CD4-positive, CD25-positive, alpha-beta regulatory T cell (primary cell): ENCODE measurements at regions not wholly inside any gene's neighbourhood (a gene's known extent, or its start where the extent isn't known, plus 50 kb on each side); places are given as distances from the start of the nearest gene placed in this dataset.

Experiments used
- ATAC-seq, 2 donors: fragments of 150-1000 bp; cut with Tn5 transposase; one replicate each; pipeline ENCODE4 v1.10.0; 2021; ENCODE audit warnings: low read depth in 2 of 2, moderate number of reproducible peaks in 2 of 2, moderate library complexity in 1 of 2
- DNase-seq, 3 donors: peaks; one replicate each; pipeline versions ENCODE4 v3.0.0 to v3.0.0-alpha.2; 2012 to 2022; ENCODE audit warnings: mixed read lengths in 1 of 3
- H3K27ac ChIP-seq: one replicate; pipeline ENCODE4 v1.7.0; 2013; ENCODE audit warnings: mild to moderate bottlenecking, low read length; ENCODE audit not compliant: insufficient read depth, poor library complexity, severe bottlenecking
- H3K27me3 ChIP-seq: one replicate; pipeline ENCODE4 v1.7.0; 2013; ENCODE audit warnings: low read length; ENCODE audit not compliant: control insufficient read depth, insufficient read depth
- H3K36me3 ChIP-seq: one replicate; pipeline ENCODE4 v1.7.0; 2013; ENCODE audit warnings: mild to moderate bottlenecking, low read length, moderate library complexity; ENCODE audit not compliant: control insufficient read depth, insufficient read depth
- H3K4me1 ChIP-seq: 2 replicates; pipeline ENCODE4 v1.7.0; 2013; ENCODE audit warnings: mild to moderate bottlenecking, low read length; ENCODE audit not compliant: insufficient read depth, control insufficient read depth, poor library complexity, severe bottlenecking
- H3K4me3 ChIP-seq: one replicate; pipeline ENCODE4 v1.7.0; 2013; ENCODE audit warnings: low read depth, mild to moderate bottlenecking, low read length, moderate library complexity
- H3K9me3 ChIP-seq, 2 experiments: 1 replicate in 1 of 2; 2 replicates in 1 of 2; pipeline ENCODE4 v1.7.0; 2013; ENCODE audit warnings: low read length in 2 of 2, mild to moderate bottlenecking in 1 of 2, moderate library complexity in 1 of 2; ENCODE audit not compliant: control insufficient read depth in 2 of 2
- H3K27ac Mint-ChIP-seq, 3 donors: one replicate each; pipeline ENCODE4 v1.8.0; 2020 to 2022; ENCODE audit warnings: mild to moderate bottlenecking in 3 of 3, mixed read lengths in 3 of 3, moderate library complexity in 2 of 3
- H3K27me3 Mint-ChIP-seq: one replicate; pipeline ENCODE4 v1.8.0; 2022; ENCODE audit warnings: mild to moderate bottlenecking, mixed read lengths
- H3K36me3 Mint-ChIP-seq: one replicate; pipeline ENCODE4 v1.8.0; 2020; ENCODE audit warnings: mixed read lengths
- H3K4me1 Mint-ChIP-seq, 4 donors: one replicate each; pipeline ENCODE4 v1.8.0; 2020 to 2022; ENCODE audit warnings: mixed read lengths in 4 of 4, mild to moderate bottlenecking in 1 of 4
- H3K4me3 Mint-ChIP-seq, 4 donors: one replicate each; pipeline ENCODE4 v1.8.0; 2020 to 2022; ENCODE audit warnings: mild to moderate bottlenecking in 4 of 4, mixed read lengths in 4 of 4, moderate library complexity in 3 of 4
- H3K9me3 Mint-ChIP-seq, 7 donors: one replicate each; pipeline ENCODE4 v1.8.0; 2020 to 2022; ENCODE audit warnings: mixed read lengths in 7 of 7, mild to moderate bottlenecking in 3 of 7, moderate library complexity in 2 of 7

- H3K4me3 Mint-ChIP-seq: no peak overlapping the region
- H3K27me3 ChIP-seq: no peaks in the 10 kb centered on the region
- DNase-seq: no peak
- H3K36me3 ChIP-seq: no peaks in the 10 kb centered on the region
- no peaks in the 10 kb centered on the region for H3K4me1 ChIP-seq
- no peak overlapping the region for H3K27ac ChIP-seq
- H3K27me3 Mint-ChIP-seq: peaks cover 7% of the 10 kb centered on the region
- no peaks in the 10 kb centered on the region for H3K4me1 Mint-ChIP-seq
- no peak overlapping the region for H3K4me3 ChIP-seq
- no peaks in the 10 kb centered on the region for H3K9me3 ChIP-seq
- H3K27ac Mint-ChIP-seq: no peak overlapping the region
- no peaks in the 10 kb centered on the region for H3K36me3 Mint-ChIP-seq
- ATAC-seq: no peak
- H3K9me3 Mint-ChIP-seq: no peaks in the 10 kb centered on the region
Measured at GRCh38 chr5:61806491-61807020, 474.5 kb downstream of the ZSWIM6 start.

GRCh38 chr5:61808091-61808490 lies 476.0 kb downstream of the ZSWIM6 start:
- no peak overlapping the region for H3K4me3 Mint-ChIP-seq

GRCh38 chr5:61808909-61809308 lies 476.9 kb downstream of the ZSWIM6 start:
- Mint-ChIP-seq H3K4me3 (no peak overlapping the region), H3K9me3 (no peaks in the 10 kb centered on the region), H3K36me3 (no peaks in the 10 kb centered on the region), H3K27me3 (peaks cover 7% of the 10 kb centered on the region), H3K27ac (no peak overlapping the region), H3K4me1 (no peaks in the 10 kb centered on the region)
- Histone ChIP-seq H3K36me3 (no peaks in the 10 kb centered on the region), H3K4me1 (no peaks in the 10 kb centered on the region), H3K27ac (no peak overlapping the region), H3K9me3 (no peaks in the 10 kb centered on the region), H3K4me3 (no peak overlapping the region), H3K27me3 (no peaks in the 10 kb centered on the region)
- DNase-seq: no peak
- no peak for ATAC-seq

More at GRCh38 chr5:61808091-61808490, 476.0 kb downstream of the ZSWIM6 start:
- Histone ChIP-seq H3K27ac (no peak overlapping the region), H3K4me1 (no peaks in the 10 kb centered on the region), H3K27me3 (no peaks in the 10 kb centered on the region), H3K9me3 (no peaks in the 10 kb centered on the region), H3K36me3 (no peaks in the 10 kb centered on the region), H3K4me3 (no peak overlapping the region)
- ATAC-seq (no peak), DNase-seq (no peak)
- Mint-ChIP-seq H3K4me1 (no peaks in the 10 kb centered on the region), H3K36me3 (no peaks in the 10 kb centered on the region), H3K27ac (no peak overlapping the region), H3K27me3 (peaks cover 7% of the 10 kb centered on the region), H3K9me3 (no peaks in the 10 kb centered on the region)

GRCh38 chr5:61809651-61810050 lies 477.6 kb downstream of the ZSWIM6 start:
- Mint-ChIP-seq H3K27me3 (peaks cover 7% of the 10 kb centered on the region), H3K9me3 (no peaks in the 10 kb centered on the region), H3K4me1 (no peaks in the 10 kb centered on the region), H3K4me3 (no peak overlapping the region), H3K27ac (no peak overlapping the region), H3K36me3 (no peaks in the 10 kb centered on the region)
- Histone ChIP-seq H3K27ac (no peak overlapping the region), H3K4me1 (no peaks in the 10 kb centered on the region), H3K36me3 (no peaks in the 10 kb centered on the region), H3K4me3 (no peak overlapping the region), H3K27me3 (no peaks in the 10 kb centered on the region), H3K9me3 (no peaks in the 10 kb centered on the region)
- no peak for ATAC-seq
- DNase-seq: no peak

- no peaks in the 10 kb centered on the region for H3K36me3 ChIP-seq
- DNase-seq: peak in 1 of 3 donors; percentile 3
- H3K27ac Mint-ChIP-seq: no peak overlapping the region
- no peak for ATAC-seq
- H3K36me3 Mint-ChIP-seq: no peaks in the 10 kb centered on the region
- H3K9me3 ChIP-seq: no peaks in the 10 kb centered on the region
- no peak overlapping the region for H3K4me3 ChIP-seq
- H3K4me1 ChIP-seq: no peaks in the 10 kb centered on the region
- H3K27me3 Mint-ChIP-seq: peaks cover 7% of the 10 kb centered on the region
- no peak overlapping the region for H3K4me3 Mint-ChIP-seq
- no peak overlapping the region for H3K27ac ChIP-seq
- H3K27me3 ChIP-seq: no peaks in the 10 kb centered on the region
- H3K9me3 Mint-ChIP-seq: no peaks in the 10 kb centered on the region
- no peaks in the 10 kb centered on the region for H3K4me1 Mint-ChIP-seq
Measured at GRCh38 chr5:61811052-61811451, 479.0 kb downstream of the ZSWIM6 start.

- Histone ChIP-seq H3K27ac (no peak overlapping the region), H3K4me3 (no peak overlapping the region), H3K4me1 (no peaks in the 10 kb centered on the region), H3K27me3 (no peaks in the 10 kb centered on the region), H3K36me3 (no peaks in the 10 kb centered on the region), H3K9me3 (no peaks in the 10 kb centered on the region)
- DNase-seq (peak in 1 of 3 donors; percentile 1), ATAC-seq (no peak)
- no peak overlapping the region for H3K4me3 Mint-ChIP-seq
- no peaks in the 10 kb centered on the region for H3K36me3 Mint-ChIP-seq
- H3K9me3 Mint-ChIP-seq: no peaks in the 10 kb centered on the region
- no peaks in the 10 kb centered on the region for H3K4me1 Mint-ChIP-seq
- H3K27ac Mint-ChIP-seq: no peak overlapping the region
- peaks cover 11% of the 10 kb centered on the region for H3K27me3 Mint-ChIP-seq
Measured at GRCh38 chr5:61813361-61813760, 481.3 kb downstream of the ZSWIM6 start.

- no peak for ATAC-seq
- peaks cover 11% of the 10 kb centered on the region for H3K27me3 Mint-ChIP-seq
Measured at GRCh38 chr5:61815339-61815738, 483.3 kb downstream of the ZSWIM6 start.

GRCh38 chr5:61816146-61816545 lies 484.1 kb downstream of the ZSWIM6 start:
- DNase-seq (no peak), ATAC-seq (no peak)
- Histone ChIP-seq H3K4me1 (no peaks in the 10 kb centered on the region), H3K27ac (no peak overlapping the region), H3K36me3 (no peaks in the 10 kb centered on the region), H3K27me3 (no peaks in the 10 kb centered on the region), H3K9me3 (no peaks in the 10 kb centered on the region), H3K4me3 (no peak overlapping the region)
- Mint-ChIP-seq H3K4me3 (no peak overlapping the region), H3K27ac (no peak overlapping the region), H3K36me3 (no peaks in the 10 kb centered on the region), H3K9me3 (peaks cover 0 to 2% (median 0%) of the 10 kb centered on the region in 7 donors), H3K27me3 (peaks cover 7% of the 10 kb centered on the region), H3K4me1 (no peaks in the 10 kb centered on the region)

More at GRCh38 chr5:61815339-61815738, 483.3 kb downstream of the ZSWIM6 start:
- Histone ChIP-seq H3K27me3 (no peaks in the 10 kb centered on the region), H3K36me3 (no peaks in the 10 kb centered on the region), H3K9me3 (no peaks in the 10 kb centered on the region), H3K27ac (no peak overlapping the region), H3K4me1 (no peaks in the 10 kb centered on the region), H3K4me3 (no peak overlapping the region)
- peaks cover 0 to 1% (median 0%) of the 10 kb centered on the region in 7 donors for H3K9me3 Mint-ChIP-seq
- DNase-seq: no peak
- no peaks in the 10 kb centered on the region for H3K36me3 Mint-ChIP-seq
- H3K27ac Mint-ChIP-seq: no peak overlapping the region
- no peak overlapping the region for H3K4me3 Mint-ChIP-seq
- no peaks in the 10 kb centered on the region for H3K4me1 Mint-ChIP-seq
